ENCODE measurements at regions not wholly inside any gene's neighbourhood (a gene's known extent, or its start where the extent isn't known, plus 50 kb on each side); places are given as distances from the start of the nearest gene placed in this dataset.

GRCh38 chr13:47087241-47087640 is 190.4 kb upstream of the HTR2A start:
- H3K27ac Mint-ChIP-seq = no peak overlapping the region
- intact Hi-C loops (cut with DNase I, micrococcal nuclease) = no loop called here
- ChIA-PET CTCF (no interaction called here), POLR2A (no interaction called here)
- Histone ChIP-seq H3K36me3 (ENCODE audit: insufficient read depth, low read length) (no peaks in the 10 kb centered on the region), H3K27me3 (ENCODE audit: control insufficient read depth in 1 of 2, insufficient read depth in 2 of 2, low read length in 2 of 2) (no peaks in the 10 kb centered on the region), H3K27ac (ENCODE audit: low read depth in 1 of 2, low read length in 2 of 2) (no peak overlapping the region), H3K4me1 (ENCODE audit: insufficient read depth, low read length) (no peaks in the 10 kb centered on the region), H3K9me3 (ENCODE audit: control insufficient read depth in 1 of 2, insufficient read depth in 1 of 2, low read length in 2 of 2) (no peaks in the 10 kb centered on the region), H3K4me3 (ENCODE audit: low read length) (no peak overlapping the region)
- no peaks in the 10 kb centered on the region for H3K4me1 Mint-ChIP-seq (ENCODE audit: low read depth)
- H3K4me3 Mint-ChIP-seq = no peak overlapping the region
- DNase-seq (no peak), ATAC-seq (ENCODE audit: poor library complexity) (no peak)
- H3K27me3 Mint-ChIP-seq = no peaks in the 10 kb centered on the region
- TF ChIP-seq, protein P1, sequence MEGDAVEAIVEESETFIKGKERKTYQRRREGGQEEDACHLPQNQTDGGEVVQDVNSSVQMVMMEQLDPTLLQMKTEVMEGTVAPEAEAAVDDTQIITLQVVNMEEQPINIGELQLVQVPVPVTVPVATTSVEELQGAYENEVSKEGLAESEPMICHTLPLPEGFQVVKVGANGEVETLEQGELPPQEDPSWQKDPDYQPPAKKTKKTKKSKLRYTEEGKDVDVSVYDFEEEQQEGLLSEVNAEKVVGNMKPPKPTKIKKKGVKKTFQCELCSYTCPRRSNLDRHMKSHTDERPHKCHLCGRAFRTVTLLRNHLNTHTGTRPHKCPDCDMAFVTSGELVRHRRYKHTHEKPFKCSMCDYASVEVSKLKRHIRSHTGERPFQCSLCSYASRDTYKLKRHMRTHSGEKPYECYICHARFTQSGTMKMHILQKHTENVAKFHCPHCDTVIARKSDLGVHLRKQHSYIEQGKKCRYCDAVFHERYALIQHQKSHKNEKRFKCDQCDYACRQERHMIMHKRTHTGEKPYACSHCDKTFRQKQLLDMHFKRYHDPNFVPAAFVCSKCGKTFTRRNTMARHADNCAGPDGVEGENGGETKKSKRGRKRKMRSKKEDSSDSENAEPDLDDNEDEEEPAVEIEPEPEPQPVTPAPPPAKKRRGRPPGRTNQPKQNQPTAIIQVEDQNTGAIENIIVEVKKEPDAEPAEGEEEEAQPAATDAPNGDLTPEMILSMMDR (IDR thresholded peaks at IDR 0.05) = no peak
- no peaks in the 10 kb centered on the region for H3K9me3 Mint-ChIP-seq
- H3K36me3 Mint-ChIP-seq (ENCODE audit: low read depth) = no peaks in the 10 kb centered on the region

GRCh38 chr13:47085346-47085745 is 188.5 kb upstream of the HTR2A start:
- Mint-ChIP-seq H3K27me3 (no peaks in the 10 kb centered on the region), H3K9me3 (no peaks in the 10 kb centered on the region), H3K4me3 (no peak overlapping the region), H3K4me1 (ENCODE audit: low read depth) (no peaks in the 10 kb centered on the region), H3K36me3 (ENCODE audit: low read depth) (no peaks in the 10 kb centered on the region), H3K27ac (no peak overlapping the region)
- no peak overlapping the region for H3K4me3 ChIP-seq (ENCODE audit: low read length)
- no peaks in the 10 kb centered on the region for H3K27me3 ChIP-seq (ENCODE audit: control insufficient read depth in 1 of 2, insufficient read depth in 2 of 2, low read length in 2 of 2)
- H3K9me3 ChIP-seq (ENCODE audit: control insufficient read depth in 1 of 2, insufficient read depth in 1 of 2, low read length in 2 of 2) = no peaks in the 10 kb centered on the region
- DNase-seq (no peak), ATAC-seq (ENCODE audit: poor library complexity) (no peak)
- H3K36me3 ChIP-seq (ENCODE audit: insufficient read depth, low read length) = no peaks in the 10 kb centered on the region
- intact Hi-C loops (cut with DNase I, micrococcal nuclease) = no loop called here
- ChIA-PET POLR2A (no interaction called here), CTCF (no interaction called here)
- TF ChIP-seq, protein P1 (IDR thresholded peaks at IDR 0.05) = no peak
- H3K4me1 ChIP-seq (ENCODE audit: insufficient read depth, low read length) = no peaks in the 10 kb centered on the region
- H3K27ac ChIP-seq (ENCODE audit: low read depth in 1 of 2, low read length in 2 of 2) = no peak overlapping the region

GRCh38 chr13:47081850-47082249 is 185.0 kb upstream of the HTR2A start:
- ATAC-seq (ENCODE audit: poor library complexity) = no peak
- Histone ChIP-seq H3K4me3 (ENCODE audit: low read length) (no peak overlapping the region), H3K36me3 (ENCODE audit: insufficient read depth, low read length) (no peaks in the 10 kb centered on the region), H3K9me3 (ENCODE audit: control insufficient read depth in 1 of 2, insufficient read depth in 1 of 2, low read length in 2 of 2) (no peaks in the 10 kb centered on the region), H3K27me3 (ENCODE audit: control insufficient read depth in 1 of 2, insufficient read depth in 2 of 2, low read length in 2 of 2) (no peaks in the 10 kb centered on the region), H3K4me1 (ENCODE audit: insufficient read depth, low read length) (no peaks in the 10 kb centered on the region), H3K27ac (ENCODE audit: low read depth in 1 of 2, low read length in 2 of 2) (no peak overlapping the region)
- Mint-ChIP-seq H3K27me3 (no peaks in the 10 kb centered on the region), H3K4me3 (no peak overlapping the region), H3K27ac (no peak overlapping the region), H3K9me3 (peaks cover 5% of the 10 kb centered on the region), H3K36me3 (ENCODE audit: low read depth) (no peaks in the 10 kb centered on the region), H3K4me1 (ENCODE audit: low read depth) (no peaks in the 10 kb centered on the region)
- TF ChIP-seq, protein P1 (IDR thresholded peaks at IDR 0.05) = no peak
- ChIA-PET POLR2A (no interaction called here), CTCF (no interaction called here)
- DNase-seq = no peak
- intact Hi-C loops (cut with DNase I, micrococcal nuclease) = no loop called here
